SK-N-SH (cell line): ENCODE measurements at regions not wholly inside any gene's neighbourhood (a gene's known extent, or its start where the extent isn't known, plus 50 kb on each side); places are given as distances from the start of the nearest gene placed in this dataset.
A peak's percentile ranks its signal among the peaks of the same experiment; 100 is the strongest.

Experiments used
- CTCF ChIP-seq: fragments of 200-600 bp; sonication (generic); IDR thresholded peaks from 2 replicates; pipeline ENCODE4 v1.6.1; 2017; ENCODE audit warnings: antibody characterized with exemption, mild to moderate bottlenecking, moderate library complexity
- MXI1 ChIP-seq: IDR thresholded peaks from 2 replicates; pipeline ENCODE4 v1.6.1; 2012; ENCODE audit warnings: mild to moderate bottlenecking, low read depth, low read length, improper control_type of control experiment
- POLR2AphosphoS5 ChIP-seq: IDR thresholded peaks from 2 replicates; pipeline ENCODE4 v1.6.1; 2012; ENCODE audit warnings: low read depth, low read length
- RCOR1 ChIP-seq: fragments of 150-350 bp; IDR thresholded peaks from 2 replicates; pipeline ENCODE4 v1.6.1; 2017; ENCODE audit warnings: antibody characterized with exemption, low read length
- RFX5 ChIP-seq: IDR thresholded peaks from 2 replicates; pipeline ENCODE4 v1.6.1; 2012; ENCODE audit warnings: mild to moderate bottlenecking, improper control_type of control experiment, low read length
- SIN3A ChIP-seq: IDR thresholded peaks from 2 replicates; pipeline ENCODE4 v1.6.1; 2012; ENCODE audit warnings: low read depth, mild to moderate bottlenecking, low read length, moderate library complexity, borderline replicate concordance
- SMC3 ChIP-seq: IDR thresholded peaks from 2 replicates; pipeline ENCODE4 v1.6.1; 2012; ENCODE audit warnings: low read depth, low read length, improper control_type of control experiment
- USF1 ChIP-seq: IDR thresholded peaks from 2 replicates; pipeline ENCODE4 v1.4.0; 2012; ENCODE audit warnings: low read depth, borderline replicate concordance
- TF ChIP-seq, protein P1 (sequence below): IDR thresholded peaks from 2 replicates; pipeline ENCODE4 v1.6.1; 2012; ENCODE audit warnings: mild to moderate bottlenecking, low read depth, low read length, moderate library complexity

DNA sequence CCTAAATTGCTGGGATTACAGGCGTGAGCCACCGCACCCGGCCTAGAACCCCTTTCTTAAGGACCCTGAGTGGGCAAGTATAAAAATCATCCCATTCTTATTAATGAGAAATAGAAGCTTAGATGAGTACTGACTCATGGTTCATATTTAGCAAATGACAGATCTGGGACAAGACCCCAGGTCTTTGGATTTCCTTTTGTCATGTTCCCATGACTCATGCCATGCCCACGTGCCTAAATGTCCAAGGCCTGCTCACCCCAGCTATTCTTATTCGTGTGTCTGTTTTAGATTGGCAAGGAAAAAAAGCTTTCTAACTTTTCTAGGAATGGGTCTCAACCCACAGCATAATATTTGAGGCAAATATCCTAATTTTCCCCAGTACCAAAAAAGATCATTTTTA, 57.7 kb upstream of the RPS23 start:
- TF ChIP-seq, protein P1, sequence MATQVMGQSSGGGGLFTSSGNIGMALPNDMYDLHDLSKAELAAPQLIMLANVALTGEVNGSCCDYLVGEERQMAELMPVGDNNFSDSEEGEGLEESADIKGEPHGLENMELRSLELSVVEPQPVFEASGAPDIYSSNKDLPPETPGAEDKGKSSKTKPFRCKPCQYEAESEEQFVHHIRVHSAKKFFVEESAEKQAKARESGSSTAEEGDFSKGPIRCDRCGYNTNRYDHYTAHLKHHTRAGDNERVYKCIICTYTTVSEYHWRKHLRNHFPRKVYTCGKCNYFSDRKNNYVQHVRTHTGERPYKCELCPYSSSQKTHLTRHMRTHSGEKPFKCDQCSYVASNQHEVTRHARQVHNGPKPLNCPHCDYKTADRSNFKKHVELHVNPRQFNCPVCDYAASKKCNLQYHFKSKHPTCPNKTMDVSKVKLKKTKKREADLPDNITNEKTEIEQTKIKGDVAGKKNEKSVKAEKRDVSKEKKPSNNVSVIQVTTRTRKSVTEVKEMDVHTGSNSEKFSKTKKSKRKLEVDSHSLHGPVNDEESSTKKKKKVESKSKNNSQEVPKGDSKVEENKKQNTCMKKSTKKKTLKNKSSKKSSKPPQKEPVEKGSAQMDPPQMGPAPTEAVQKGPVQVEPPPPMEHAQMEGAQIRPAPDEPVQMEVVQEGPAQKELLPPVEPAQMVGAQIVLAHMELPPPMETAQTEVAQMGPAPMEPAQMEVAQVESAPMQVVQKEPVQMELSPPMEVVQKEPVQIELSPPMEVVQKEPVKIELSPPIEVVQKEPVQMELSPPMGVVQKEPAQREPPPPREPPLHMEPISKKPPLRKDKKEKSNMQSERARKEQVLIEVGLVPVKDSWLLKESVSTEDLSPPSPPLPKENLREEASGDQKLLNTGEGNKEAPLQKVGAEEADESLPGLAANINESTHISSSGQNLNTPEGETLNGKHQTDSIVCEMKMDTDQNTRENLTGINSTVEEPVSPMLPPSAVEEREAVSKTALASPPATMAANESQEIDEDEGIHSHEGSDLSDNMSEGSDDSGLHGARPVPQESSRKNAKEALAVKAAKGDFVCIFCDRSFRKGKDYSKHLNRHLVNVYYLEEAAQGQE = no peak
- TF ChIP-seq MXI1 (no peak), CTCF (no peak), POLR2AphosphoS5 (no peak), SIN3A (no peak), RFX5 (no peak), RCOR1 (no peak), SMC3 (no peak), USF1 (peak; percentile 68)
